ENCODE measurements at regions not wholly inside any gene's neighbourhood (a gene's known extent, or its start where the extent isn't known, plus 50 kb on each side); places are given as distances from the start of the nearest gene placed in this dataset.

GRCh38 chr3:27990324-27990723 lies 251.1 kb upstream of the CMC1 start:
- no peak for TF ChIP-seq EZH2 (optimal IDR thresholded peaks at IDR 0.05; ENCODE audit: low read depth, low read length)
- TF ChIP-seq CTCF (IDR thresholded peaks at IDR 0.05; ENCODE audit: low read length), result no peak
- TF ChIP-seq EZH2phosphoT487 (IDR thresholded peaks at IDR 0.05; ENCODE audit: low read length), result no peak
